ENCODE measurements at regions not wholly inside any gene's neighbourhood (a gene's known extent, or its start where the extent isn't known, plus 50 kb on each side); places are given as distances from the start of the nearest gene placed in this dataset.

GRCh38 chr9:82117026-82117811 is 128.6 kb downstream of the SPATA31D1 start:
- H3K4me1 Mint-ChIP-seq, result peaks cover 42% of the 10 kb centered on the region
- peak overlapping the region in 1 of 3 experiments; percentile 28 for H3K4me3 Mint-ChIP-seq
- H3K27ac Mint-ChIP-seq, result peak overlapping the region; percentile 27 to 57 (median 53)
- no peaks in the 10 kb centered on the region for H3K9me3 Mint-ChIP-seq
- no peaks in the 10 kb centered on the region for H3K27me3 Mint-ChIP-seq (ENCODE audit: low read depth)
- H3K36me3 Mint-ChIP-seq (ENCODE audit: low read depth), result no peaks in the 10 kb centered on the region
- no peak for TF ChIP-seq CTCF (IDR thresholded peaks at IDR 0.05; ENCODE audit: unreplicated experiment in 3 of 3)

GRCh38 chr9:82122731-82123130 is 134.2 kb downstream of the SPATA31D1 start:
- Mint-ChIP-seq H3K4me3 (no peak overlapping the region), H3K27ac (no peak overlapping the region), H3K4me1 (peaks cover 19% of the 10 kb centered on the region), H3K36me3 (ENCODE audit: low read depth) (no peaks in the 10 kb centered on the region), H3K9me3 (no peaks in the 10 kb centered on the region), H3K27me3 (ENCODE audit: low read depth) (no peaks in the 10 kb centered on the region)
- TF ChIP-seq CTCF (IDR thresholded peaks at IDR 0.05; ENCODE audit: unreplicated experiment in 3 of 3), result no peak

GRCh38 chr9:82124090-82124489 is 135.5 kb downstream of the SPATA31D1 start:
- TF ChIP-seq CTCF (IDR thresholded peaks at IDR 0.05; ENCODE audit: unreplicated experiment in 3 of 3), result no peak
- Mint-ChIP-seq H3K4me3 (no peak overlapping the region), H3K27me3 (ENCODE audit: low read depth) (no peaks in the 10 kb centered on the region), H3K4me1 (peaks cover 20% of the 10 kb centered on the region), H3K9me3 (no peaks in the 10 kb centered on the region), H3K27ac (no peak overlapping the region), H3K36me3 (ENCODE audit: low read depth) (no peaks in the 10 kb centered on the region)

- peaks cover 20% of the 10 kb centered on the region for H3K4me1 Mint-ChIP-seq
- H3K9me3 Mint-ChIP-seq, result no peaks in the 10 kb centered on the region
These were observed 137.7 kb downstream of the SPATA31D1 start for GRCh38 chr9:82126256-82126655.

GRCh38 chr9:82127465-82127864 is 138.9 kb downstream of the SPATA31D1 start:
- H3K9me3 Mint-ChIP-seq, result no peaks in the 10 kb centered on the region
- H3K36me3 Mint-ChIP-seq (ENCODE audit: low read depth), result no peaks in the 10 kb centered on the region
- H3K4me1 Mint-ChIP-seq, result peaks cover 20% of the 10 kb centered on the region
- peaks cover 4% of the 10 kb centered on the region for H3K27me3 Mint-ChIP-seq (ENCODE audit: low read depth)
- H3K4me3 Mint-ChIP-seq, result no peak overlapping the region
- TF ChIP-seq CTCF (IDR thresholded peaks at IDR 0.05; ENCODE audit: unreplicated experiment in 3 of 3), result no peak
- peak overlapping the region in 1 of 3 experiments; percentile 8 for H3K27ac Mint-ChIP-seq

More at GRCh38 chr9:82126256-82126655, 137.7 kb downstream of the SPATA31D1 start:
- H3K36me3 Mint-ChIP-seq (ENCODE audit: low read depth), result no peaks in the 10 kb centered on the region
- H3K27ac Mint-ChIP-seq, result no peak overlapping the region
- no peak for TF ChIP-seq CTCF (IDR thresholded peaks at IDR 0.05; ENCODE audit: unreplicated experiment in 3 of 3)
- H3K27me3 Mint-ChIP-seq (ENCODE audit: low read depth), result no peaks in the 10 kb centered on the region
- H3K4me3 Mint-ChIP-seq, result no peak overlapping the region

All from nephron (organoid).